LoVo (cell line): ENCODE measurements at regions not wholly inside any gene's neighbourhood (a gene's known extent, or its start where the extent isn't known, plus 50 kb on each side); places are given as distances from the start of the nearest gene placed in this dataset.
"Not testable (repeated sequence)": the region's sequence is repeated elsewhere in the genome, so short reads cannot be mapped to it uniquely, and the experiment has no call there.

Experiments used
- DNase-seq: peaks from one replicate; pipeline ENCODE4 v3.0.0-alpha.2; 2016; ENCODE audit warnings: low spot score

GRCh38 chr13:64680739-64681138, 2549.4 kb downstream of the PCDH9 start:
- no peak for DNase-seq

- no peak for DNase-seq
Observed at GRCh38 chr13:64675255-64675892, 2554.8 kb downstream of the PCDH9 start.

GRCh38 chr13:64674126-64674525, 2556.0 kb downstream of the PCDH9 start:
- DNase-seq: no peak

- no peak for DNase-seq
Observed at GRCh38 chr13:64672751-64673150, 2557.4 kb downstream of the PCDH9 start.

- no peak for DNase-seq
Observed at GRCh38 chr13:64662887-64663593, 2567.1 kb downstream of the PCDH9 start.

- DNase-seq: no peak
Observed at GRCh38 chr13:64648293-64648692, 2581.8 kb downstream of the PCDH9 start.

- DNase-seq: no peak
Observed at GRCh38 chr13:64643066-64643465, 2587.1 kb downstream of the PCDH9 start.

- no peak for DNase-seq
Observed at GRCh38 chr13:64640002-64640401, 2590.1 kb downstream of the PCDH9 start.

- no peak for DNase-seq
Observed at GRCh38 chr13:64639206-64639605, 2590.9 kb downstream of the PCDH9 start.

- DNase-seq: no peak
Observed at GRCh38 chr13:64633948-64634347, 2596.2 kb downstream of the PCDH9 start.

GRCh38 chr13:64627654-64628053, 2602.5 kb downstream of the PCDH9 start:
- DNase-seq: no peak

GRCh38 chr13:64626105-64626504, 2604.0 kb downstream of the PCDH9 start:
- DNase-seq: no peak

- no peak for DNase-seq
Observed at GRCh38 chr13:64617231-64617630, 2612.9 kb downstream of the PCDH9 start.

- no peak for DNase-seq
Observed at GRCh38 chr13:64591971-64592370, 2638.2 kb downstream of the PCDH9 start.

- DNase-seq: no peak
Observed at GRCh38 chr13:64579331-64579730, 2650.8 kb downstream of the PCDH9 start.

- DNase-seq: no peak
Observed at GRCh38 chr13:64568748-64569147, 2661.4 kb downstream of the PCDH9 start.

GRCh38 chr13:64558031-64558430, 2672.1 kb downstream of the PCDH9 start:
- DNase-seq: not testable (repeated sequence)

- DNase-seq: no peak
Observed at GRCh38 chr13:64556376-64556775, 2673.8 kb downstream of the PCDH9 start.

- no peak for DNase-seq
Observed at GRCh38 chr13:64553411-64554129, 2676.6 kb downstream of the PCDH9 start.

GRCh38 chr13:64551755-64552154, 2678.4 kb downstream of the PCDH9 start:
- DNase-seq: no peak

- DNase-seq: no peak
Observed at GRCh38 chr13:64546371-64546770, 2683.8 kb downstream of the PCDH9 start.

GRCh38 chr13:64540976-64541375, 2689.2 kb downstream of the PCDH9 start:
- DNase-seq: no peak

- no peak for DNase-seq
Observed at GRCh38 chr13:64540468-64540867, 2689.7 kb downstream of the PCDH9 start.
